GM12864 (cell line): ENCODE measurements at regions not wholly inside any gene's neighbourhood (a gene's known extent, or its start where the extent isn't known, plus 50 kb on each side); places are given as distances from the start of the nearest gene placed in this dataset.
"Not testable (repeated sequence)": the region's sequence is repeated elsewhere in the genome, so short reads cannot be mapped to it uniquely, and the experiment has no call there.

Experiments
- DNase-seq: peaks from one replicate; pipeline ENCODE4 v3.0.0-alpha.2; 2011; ENCODE audit warnings: low read depth
- H3K4me3 ChIP-seq: 2 replicates; pipeline ENCODE4 v1.5.1; 2011; ENCODE audit warnings: mild to moderate bottlenecking, low read depth, low read length, control low read depth
- CTCF ChIP-seq: IDR thresholded peaks from 2 replicates; pipeline ENCODE4 v1.5.1; 2011; ENCODE audit warnings: low read depth, mild to moderate bottlenecking, moderate library complexity, low read length, control low read depth, inconsistent platforms; ENCODE audit errors: missing control alignments

DNA sequence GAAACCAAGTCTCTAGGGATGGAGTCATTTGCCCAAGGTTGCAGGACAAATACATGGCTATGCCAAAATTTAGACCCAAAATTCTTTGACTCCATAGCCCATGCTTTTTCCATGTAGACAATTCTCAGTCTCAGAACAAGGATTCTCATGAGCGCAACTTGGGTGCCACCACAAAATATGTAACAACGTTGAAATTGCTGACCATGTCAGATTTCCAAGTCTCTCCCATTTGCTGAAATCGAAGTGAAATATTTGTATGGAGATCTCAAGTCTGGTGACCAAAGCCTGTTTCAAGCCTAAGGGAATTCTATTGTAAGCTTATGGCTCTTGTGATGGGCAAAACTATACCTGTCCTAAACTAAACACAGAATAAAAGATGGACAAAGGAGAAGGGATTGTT is 333.5 kb downstream of the AEBP2 start:
- H3K4me3 ChIP-seq, result no peak overlapping the region
- no peak for TF ChIP-seq CTCF
- DNase-seq, result no peak

DNA sequence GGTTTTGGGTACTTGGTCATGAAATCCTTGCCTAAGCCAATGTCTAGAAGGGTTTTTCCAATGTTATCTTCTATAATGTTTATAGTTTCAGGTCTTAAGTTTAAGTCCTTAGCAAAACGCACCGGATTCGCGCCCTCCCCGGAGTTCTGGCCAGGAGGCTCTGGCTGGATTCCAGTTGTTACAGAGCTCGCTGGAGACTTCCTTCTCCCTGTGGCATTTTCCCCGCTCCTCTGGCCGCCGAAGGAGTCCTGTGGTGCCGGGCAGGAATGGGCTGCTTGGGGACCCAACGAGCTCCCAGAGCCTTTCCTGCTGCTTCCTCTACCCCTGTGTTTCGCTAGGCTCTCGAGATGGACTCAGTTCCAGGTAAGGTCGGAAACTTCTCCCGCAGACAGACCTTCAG is 335.9 kb downstream of the AEBP2 start:
- DNase-seq, result no peak
- H3K4me3 ChIP-seq, result no peak overlapping the region
- TF ChIP-seq CTCF, result no peak

DNA sequence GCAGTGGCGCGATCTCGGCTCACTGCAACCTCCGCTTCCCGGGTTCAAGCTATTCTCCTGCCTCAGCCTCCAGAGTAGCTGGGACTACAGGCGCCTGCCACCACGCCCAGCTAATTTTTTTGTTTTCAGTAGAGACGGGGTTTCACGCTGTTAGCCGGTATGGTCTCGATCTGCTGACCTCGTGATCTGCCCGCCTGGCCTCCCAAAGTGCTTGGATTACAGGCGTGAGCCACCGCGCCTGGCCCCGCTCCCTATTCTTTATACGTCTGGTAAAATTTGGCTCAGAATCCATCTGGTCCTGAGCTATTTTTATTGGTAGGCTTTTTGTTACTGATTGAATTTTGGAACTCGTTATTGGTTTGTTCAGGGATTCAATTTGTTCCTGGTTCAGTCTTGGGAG is 336.7 kb downstream of the AEBP2 start:
- not testable (repeated sequence) for DNase-seq, H3K4me3 ChIP-seq

GRCh38 chr12:19778172-19778571 is 338.9 kb downstream of the AEBP2 start:
- TF ChIP-seq CTCF, result no peak

GRCh38 chr12:19778797-19779196 is 339.5 kb downstream of the AEBP2 start:
- DNase-seq, result no peak
- TF ChIP-seq CTCF, result no peak
- H3K4me3 ChIP-seq, result no peak overlapping the region

More at GRCh38 chr12:19778172-19778571, 338.9 kb downstream of the AEBP2 start:
- H3K4me3 ChIP-seq, result no peak overlapping the region
- no peak for DNase-seq

DNA sequence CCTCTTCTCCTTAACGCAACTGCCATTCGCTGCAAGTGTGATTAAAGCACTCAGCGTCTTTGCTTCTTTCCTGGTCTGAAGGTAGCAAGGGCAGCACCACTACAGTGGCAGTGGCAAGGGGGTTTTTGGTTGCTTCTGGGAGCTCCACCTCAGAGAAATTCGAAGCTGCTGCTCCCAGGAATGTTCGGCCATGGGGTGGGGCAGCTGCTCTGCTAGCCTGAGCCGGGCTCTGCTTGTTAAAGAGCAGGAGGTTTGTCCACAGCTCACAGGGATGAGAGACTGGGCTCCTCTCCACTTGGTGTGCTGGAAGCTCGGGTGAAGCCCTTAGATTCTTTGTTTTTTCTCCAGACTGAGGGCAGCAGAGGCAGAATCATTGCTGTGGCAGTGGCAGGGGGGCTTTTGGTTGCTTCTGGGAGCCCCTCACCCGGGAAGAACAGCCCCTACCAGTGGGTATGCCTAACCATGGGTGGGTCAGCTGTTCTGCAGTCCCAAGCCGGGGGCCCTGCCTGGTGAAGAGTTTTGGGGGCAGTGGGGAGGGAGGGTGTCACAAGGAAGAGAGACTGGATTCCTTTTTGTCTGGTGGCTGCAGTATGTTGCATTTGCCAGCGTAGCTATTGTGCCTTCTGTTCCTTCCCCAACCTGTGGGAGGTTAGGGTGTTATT is 340.2 kb downstream of the AEBP2 start:
- no peak for TF ChIP-seq CTCF
- no peak overlapping the region for H3K4me3 ChIP-seq
- no peak for DNase-seq

- no peak overlapping the region for H3K4me3 ChIP-seq
- TF ChIP-seq CTCF, result no peak
- no peak for DNase-seq
Observed at GRCh38 chr12:19780460-19780859, 341.2 kb downstream of the AEBP2 start.
